C4-2B (cell line): ENCODE measurements at regions not wholly inside any gene's neighbourhood (a gene's known extent, or its start where the extent isn't known, plus 50 kb on each side); places are given as distances from the start of the nearest gene placed in this dataset.

Experiments used
- CTCF ChIP-seq: fragments of 450-650 bp; conservative IDR thresholded peaks from 2 replicates; pipeline ENCODE4 v1.5.1; 2017; ENCODE audit warnings: mild to moderate bottlenecking
- ZFX ChIP-seq: fragments of 450-650 bp; IDR thresholded peaks from 2 replicates; pipeline ENCODE4 v1.6.1; 2017

GRCh38 chr10:78523453-78523852 is 489.8 kb downstream of the RPS24 start:
- TF ChIP-seq ZFX: no peak
- no peak for TF ChIP-seq CTCF
